Tibial nerve (tissue), 4 donors: ENCODE measurements at regions not wholly inside any gene's neighbourhood (a gene's known extent, or its start where the extent isn't known, plus 50 kb on each side); places are given as distances from the start of the nearest gene placed in this dataset.

Experiments used
- DNase-seq, 2 donors: peaks; one replicate each; pipeline ENCODE4 v3.0.0-alpha.2; 2019; ENCODE audit warnings: low spot score in 2 of 2
- H3K27ac ChIP-seq, 4 donors: fragments of 200-600 bp; sonication (generic) in 3 of 4; one replicate each; pipeline ENCODE4 v1.5.1; 2017 to 2019; ENCODE audit warnings: mild to moderate bottlenecking in 1 of 4
- H3K27me3 ChIP-seq, 2 donors: fragments of 200-600 bp; sonication (generic) in 1 of 2; one replicate each; pipeline versions ENCODE4 v1.5.1 to v1.6.0; 2017 to 2019
- H3K36me3 ChIP-seq, 3 donors: fragments of 200-600 bp; sonication (generic); one replicate each; pipeline ENCODE4 v1.5.1; 2018 to 2019
- H3K4me1 ChIP-seq, 4 donors: fragments of 200-600 bp; sonication (generic) in 3 of 4; one replicate each; pipeline ENCODE4 v1.5.1; 2017 to 2019
- H3K4me3 ChIP-seq, 4 donors: fragments of 200-600 bp; sonication (generic) in 3 of 4; one replicate each; pipeline ENCODE4 v1.5.1; 2017 to 2019; ENCODE audit warnings: mild to moderate bottlenecking in 1 of 4, moderate library complexity in 1 of 4
- H3K9me3 ChIP-seq, 4 donors: fragments of 200-600 bp; sonication (generic) in 3 of 4; one replicate each; pipeline ENCODE4 v1.5.1; 2017 to 2019
- EP300 ChIP-seq, 2 donors: sonication (generic); formaldehyde crosslinking; IDR thresholded peaks; one replicate each; pipeline ENCODE4 v1.6.1; 2017; ENCODE audit warnings: antibody characterized with exemption in 2 of 2, mild to moderate bottlenecking in 1 of 2
- POLR2A ChIP-seq, 2 donors: fragments of 450-650 bp; IDR thresholded peaks; one replicate each; pipeline ENCODE4 v1.6.1; 2017; ENCODE audit warnings: antibody characterized with exemption in 2 of 2, mild to moderate bottlenecking in 2 of 2, moderate library complexity in 2 of 2
- WGBS, 2 donors: methylation state at CpG; one replicate each; pipeline ENCODE4 v1.1.5; 2018; 5-methylcytosine and 5-hydroxymethylcytosine counted together
- TF ChIP-seq, protein P1 (sequence below), 5 experiments: fragments of 200-600 bp in 3 of 5; fragments of 450-650 bp in 2 of 5; sonication (generic) in 3 of 5; IDR thresholded peaks; one replicate each; pipeline ENCODE4 v1.5.1; 2016 to 2019; ENCODE audit warnings: antibody characterized with exemption in 5 of 5, mild to moderate bottlenecking in 3 of 5, moderate library complexity in 2 of 5

DNA sequence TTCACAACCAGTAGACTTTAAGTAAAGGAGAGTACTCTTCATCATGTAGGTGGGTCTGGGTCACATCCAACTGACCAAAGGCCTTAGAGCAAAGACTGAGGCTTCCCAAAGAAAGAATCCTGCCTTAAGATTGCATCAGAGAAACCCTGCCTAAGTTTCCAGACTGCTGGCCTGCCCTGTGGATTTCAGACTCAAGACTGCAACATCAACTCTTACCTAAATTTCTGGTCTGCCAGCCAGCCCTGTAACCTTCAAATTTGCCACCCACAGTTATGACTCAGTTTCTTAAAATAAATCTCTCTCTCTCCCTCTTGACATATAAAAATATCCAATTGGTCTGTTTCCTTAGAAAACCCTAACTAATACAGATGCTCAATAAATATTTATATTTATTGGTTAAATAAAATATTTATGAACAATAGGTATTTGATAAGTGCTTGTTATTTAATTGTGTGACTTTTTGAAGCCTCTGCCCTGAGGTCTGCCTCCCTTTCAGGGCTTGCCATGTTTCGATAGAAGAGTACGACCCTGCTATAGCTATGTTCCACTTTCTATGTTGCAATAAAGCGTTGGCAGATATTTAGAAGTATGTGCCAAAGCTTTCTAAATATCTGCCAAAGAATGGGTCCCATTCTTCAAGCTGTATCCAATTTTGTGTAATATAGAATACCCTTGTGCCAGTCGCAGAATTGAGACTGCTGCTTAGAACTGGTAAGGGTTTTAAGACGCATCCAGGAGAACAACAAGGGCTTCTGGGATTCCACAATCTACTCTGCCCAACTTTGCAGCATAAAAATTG is 65.7 kb downstream of the TMEM30B start:
- no peak overlapping the region for H3K27ac ChIP-seq
- WGBS, 2 donors = 54 to 59% methylated on average over 5 of the region's 5 CpGs
- H3K4me3 ChIP-seq = no peak overlapping the region
- no peaks in the 10 kb centered on the region for H3K36me3 ChIP-seq
- DNase-seq = no peak
- no peak for TF ChIP-seq EP300 (IDR thresholded peaks at IDR 0.05)
- TF ChIP-seq POLR2A (IDR thresholded peaks at IDR 0.05) = no peak
- TF ChIP-seq, protein P1, sequence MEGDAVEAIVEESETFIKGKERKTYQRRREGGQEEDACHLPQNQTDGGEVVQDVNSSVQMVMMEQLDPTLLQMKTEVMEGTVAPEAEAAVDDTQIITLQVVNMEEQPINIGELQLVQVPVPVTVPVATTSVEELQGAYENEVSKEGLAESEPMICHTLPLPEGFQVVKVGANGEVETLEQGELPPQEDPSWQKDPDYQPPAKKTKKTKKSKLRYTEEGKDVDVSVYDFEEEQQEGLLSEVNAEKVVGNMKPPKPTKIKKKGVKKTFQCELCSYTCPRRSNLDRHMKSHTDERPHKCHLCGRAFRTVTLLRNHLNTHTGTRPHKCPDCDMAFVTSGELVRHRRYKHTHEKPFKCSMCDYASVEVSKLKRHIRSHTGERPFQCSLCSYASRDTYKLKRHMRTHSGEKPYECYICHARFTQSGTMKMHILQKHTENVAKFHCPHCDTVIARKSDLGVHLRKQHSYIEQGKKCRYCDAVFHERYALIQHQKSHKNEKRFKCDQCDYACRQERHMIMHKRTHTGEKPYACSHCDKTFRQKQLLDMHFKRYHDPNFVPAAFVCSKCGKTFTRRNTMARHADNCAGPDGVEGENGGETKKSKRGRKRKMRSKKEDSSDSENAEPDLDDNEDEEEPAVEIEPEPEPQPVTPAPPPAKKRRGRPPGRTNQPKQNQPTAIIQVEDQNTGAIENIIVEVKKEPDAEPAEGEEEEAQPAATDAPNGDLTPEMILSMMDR (IDR thresholded peaks at IDR 0.05) = no peak
- H3K4me1 ChIP-seq = peaks cover 0 to 27% (median 3%) of the 10 kb centered on the region in 4 donors
- H3K27me3 ChIP-seq = no peaks in the 10 kb centered on the region
- no peaks in the 10 kb centered on the region for H3K9me3 ChIP-seq

DNA sequence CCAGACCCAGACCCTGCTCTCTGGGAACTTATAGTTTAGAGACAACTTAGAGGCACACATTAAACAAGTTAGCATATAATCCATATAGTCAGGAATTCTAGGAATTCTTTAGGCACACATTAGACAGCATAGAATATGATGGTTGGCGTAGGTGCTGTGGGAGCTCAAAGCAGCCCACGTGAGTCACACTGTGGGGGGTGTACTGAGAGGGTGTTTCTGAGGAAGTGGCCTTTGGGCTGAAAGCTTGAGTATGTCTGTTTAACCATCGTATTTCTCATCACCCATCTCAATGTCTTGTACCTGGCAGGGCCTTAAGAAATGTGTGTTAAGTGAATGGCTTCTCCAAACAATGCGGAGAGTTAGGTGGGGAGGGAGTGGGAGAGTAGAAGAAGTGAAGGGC is 67.2 kb downstream of the TMEM30B start:
- Histone ChIP-seq H3K9me3 (no peaks in the 10 kb centered on the region), H3K4me3 (no peak overlapping the region), H3K27me3 (no peaks in the 10 kb centered on the region), H3K27ac (no peak overlapping the region), H3K36me3 (no peaks in the 10 kb centered on the region), H3K4me1 (peaks cover 0 to 27% (median 3%) of the 10 kb centered on the region in 4 donors)
- whole genome bisulfite sequencing, 2 donors = 88 to 100% methylated on average over 4 of the region's 4 CpGs
- TF ChIP-seq EP300 (IDR thresholded peaks at IDR 0.05) = no peak
- no peak for TF ChIP-seq POLR2A (IDR thresholded peaks at IDR 0.05)
- TF ChIP-seq, protein P1 (IDR thresholded peaks at IDR 0.05) = no peak
- DNase-seq = no peak

DNA sequence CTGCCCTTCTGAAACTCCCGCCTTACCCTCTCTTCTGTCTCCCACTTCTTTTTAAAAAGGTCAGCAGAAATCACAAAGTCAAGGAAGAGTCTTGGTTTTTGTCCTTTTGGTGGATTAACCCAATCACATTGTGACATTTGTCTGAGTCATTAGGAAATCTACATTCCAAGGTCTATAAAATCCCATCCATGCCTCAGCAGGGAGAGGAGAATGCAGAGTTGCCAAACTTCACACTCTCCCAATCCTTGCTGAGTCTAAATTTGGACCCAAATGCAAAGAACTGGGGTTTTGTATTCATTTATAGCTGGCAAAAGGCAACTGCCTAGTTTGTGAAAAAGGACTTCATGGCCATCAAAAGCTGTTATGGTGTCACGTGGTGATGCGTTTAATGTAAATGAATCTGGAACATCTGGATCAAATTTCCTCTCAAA is 67.9 kb downstream of the TMEM30B start:
- Histone ChIP-seq H3K27ac (no peak overlapping the region), H3K4me1 (peaks cover 0 to 22% (median 1%) of the 10 kb centered on the region in 4 donors), H3K9me3 (no peaks in the 10 kb centered on the region), H3K27me3 (no peaks in the 10 kb centered on the region), H3K36me3 (no peaks in the 10 kb centered on the region), H3K4me3 (no peak overlapping the region)
- no peak for TF ChIP-seq POLR2A (IDR thresholded peaks at IDR 0.05)
- TF ChIP-seq, protein P1 (IDR thresholded peaks at IDR 0.05) = no peak
- TF ChIP-seq EP300 (IDR thresholded peaks at IDR 0.05) = no peak
- no peak for DNase-seq
- 61 to 82% methylated on average over 3 of the region's 3 CpGs for WGBS, 2 donors

DNA sequence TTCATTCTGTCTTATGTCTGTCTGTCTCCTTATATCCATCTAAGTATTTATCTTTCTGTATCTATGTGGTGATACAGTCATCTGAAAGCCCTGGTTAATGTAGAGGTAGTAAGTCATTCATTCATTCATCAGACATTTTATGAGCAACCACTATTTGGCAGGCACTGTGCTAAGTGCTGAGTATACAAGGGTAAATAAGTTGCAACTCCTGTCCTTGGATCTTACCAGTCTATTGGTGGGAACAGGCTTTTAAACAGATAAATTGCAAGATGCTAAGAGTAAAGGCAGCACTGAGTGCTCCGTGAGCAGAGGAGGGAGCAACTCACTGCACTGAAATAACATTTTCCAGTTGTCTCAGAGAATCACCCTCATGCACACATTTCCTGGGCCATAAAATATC is 68.6 kb downstream of the TMEM30B start:
- 89 to 100% methylated on average over 1 of the region's 1 CpG for WGBS, 2 donors
- Histone ChIP-seq H3K4me1 (peaks cover 0 to 15% (median 0%) of the 10 kb centered on the region in 4 donors), H3K9me3 (no peaks in the 10 kb centered on the region), H3K36me3 (no peaks in the 10 kb centered on the region), H3K4me3 (no peak overlapping the region), H3K27me3 (no peaks in the 10 kb centered on the region), H3K27ac (no peak overlapping the region)
- DNase-seq = no peak
- no peak for TF ChIP-seq EP300 (IDR thresholded peaks at IDR 0.05)
- TF ChIP-seq POLR2A (IDR thresholded peaks at IDR 0.05) = no peak
- TF ChIP-seq, protein P1 (IDR thresholded peaks at IDR 0.05) = no peak

DNA sequence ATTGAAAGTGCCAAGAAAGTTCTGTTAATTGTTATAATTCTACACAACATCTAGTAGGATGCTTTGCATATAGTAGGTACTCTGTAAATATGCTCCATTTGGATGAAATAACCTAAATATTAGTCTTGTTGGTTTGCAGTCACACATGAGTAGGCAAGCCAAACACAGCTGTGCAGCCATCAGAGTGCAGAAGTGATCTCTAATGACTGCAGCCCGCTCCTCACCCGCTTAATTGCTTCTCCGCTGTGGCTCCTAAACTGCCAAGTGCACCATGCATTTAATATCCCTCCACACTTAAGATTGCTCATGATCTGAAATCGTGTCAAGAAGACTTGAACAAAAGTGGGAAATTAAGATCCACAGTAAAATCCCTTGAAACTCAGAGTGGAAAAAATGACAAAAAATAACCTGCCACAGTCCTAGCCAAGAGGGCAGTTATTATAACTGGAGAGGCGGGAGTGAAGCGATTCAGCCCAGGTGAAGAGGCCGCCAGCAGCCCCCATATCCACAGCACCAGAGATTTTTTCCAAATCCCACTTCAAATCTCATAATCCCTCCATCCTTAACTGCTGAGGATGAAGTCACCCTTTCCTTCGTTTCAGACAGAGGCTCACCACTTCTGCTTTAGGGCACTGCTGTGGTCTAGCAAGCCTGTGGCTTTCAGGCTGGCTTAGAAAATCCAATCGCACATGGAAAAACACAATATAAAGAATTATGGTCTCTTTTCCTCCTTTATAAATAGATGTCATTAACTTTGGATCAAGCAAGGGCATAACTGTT is 69.5 kb downstream of the TMEM30B start:
- TF ChIP-seq EP300 (IDR thresholded peaks at IDR 0.05) = no peak
- TF ChIP-seq, protein P1 (IDR thresholded peaks at IDR 0.05) = no peak
- TF ChIP-seq POLR2A (IDR thresholded peaks at IDR 0.05) = no peak
- Histone ChIP-seq H3K4me1 (peaks cover 0 to 10% (median 0%) of the 10 kb centered on the region in 4 donors), H3K9me3 (no peaks in the 10 kb centered on the region), H3K4me3 (no peak overlapping the region), H3K27me3 (no peaks in the 10 kb centered on the region), H3K36me3 (no peaks in the 10 kb centered on the region), H3K27ac (no peak overlapping the region)
- WGBS, 2 donors = 73 to 78% methylated on average over 9 of the region's 9 CpGs
- no peak for DNase-seq
